PC-3 (cell line): ENCODE measurements at regions not wholly inside any gene's neighbourhood (a gene's known extent, or its start where the extent isn't known, plus 50 kb on each side); places are given as distances from the start of the nearest gene placed in this dataset.

Experiments used
- ATAC-seq: fragments of 200-7000 bp; cut with Tn5 transposase; 2 replicates; pipeline ENCODE4 v1.9.1; 2020; ENCODE audit warnings: mild to moderate bottlenecking, moderate library complexity
- BruUV-seq: library from RNA; stranded (reverse); fragments of 400-500 nt; replicated peaks from 2 replicates; lab custom pipeline; 2021; lab: Mats Ljungman, UMichigan
- CTCF ChIA-PET: fragments of 300-600 bp; sonication (Branson Sonifier 250); formaldehyde crosslinking; loops from one replicate; lab custom pipeline; 2022; ENCODE audit warnings: antibody characterized with exemption; lab: Charles Lee
- POLR2A ChIA-PET: fragments of 300-600 bp; sonication (Branson Sonifier 250); formaldehyde crosslinking; loops from one replicate; lab custom pipeline; 2022; ENCODE audit warnings: antibody characterized with exemption; ENCODE audit not compliant: unreplicated experiment; lab: Charles Lee
- DNase-seq: peaks from one replicate; pipeline ENCODE4 v3.0.0-alpha.2; 2015
- H2AFZ ChIP-seq: fragments of 300-600 bp; sonication (generic); 2 replicates; pipeline ENCODE4 v1.6.0; 2016; ENCODE audit warnings: antibody characterized with exemption, low read length
- H3F3A ChIP-seq: fragments of 300-600 bp; sonication (generic); one replicate; pipeline ENCODE4 v1.6.0; 2017; ENCODE audit warnings: antibody characterized with exemption, low read length, control low read depth, mild to moderate bottlenecking; ENCODE audit not compliant: unreplicated experiment
- H3K27ac ChIP-seq: fragments of 300-600 bp; sonication (generic); 2 replicates; pipeline ENCODE4 v1.5.1; 2016; ENCODE audit warnings: mild to moderate bottlenecking, low read length
- H3K27me3 ChIP-seq: fragments of 300-600 bp; sonication (generic); 2 replicates; pipeline ENCODE4 v1.6.1; 2016; ENCODE audit warnings: low read length, mixed read lengths
- H3K36me3 ChIP-seq: fragments of 300-600 bp; sonication (generic); 2 replicates; pipeline ENCODE4 v1.6.1; 2016; ENCODE audit warnings: low read depth, mixed run types, low read length, mixed read lengths
- H3K4me1 ChIP-seq: fragments of 300-600 bp; sonication (generic); 2 replicates; pipeline ENCODE4 v1.5.1; 2016; ENCODE audit warnings: low read length; ENCODE audit not compliant: insufficient read depth
- H3K4me2 ChIP-seq: fragments of 300-600 bp; sonication (generic); 2 replicates; pipeline ENCODE4 v1.6.0; 2016; ENCODE audit warnings: low read length
- H3K4me3 ChIP-seq: fragments of 300-600 bp; sonication (generic); 2 replicates; pipeline ENCODE4 v1.5.1; 2016; ENCODE audit warnings: mild to moderate bottlenecking, low read length, mixed read lengths
- H3K79me2 ChIP-seq: fragments of 300-600 bp; sonication (generic); 2 replicates; pipeline ENCODE4 v1.6.1; 2017; ENCODE audit warnings: low read length, mixed read lengths
- H3K9ac ChIP-seq: fragments of 300-600 bp; sonication (generic); 2 replicates; pipeline ENCODE4 v1.6.0; 2016; ENCODE audit warnings: mild to moderate bottlenecking, low read length
- H3K9me2 ChIP-seq: fragments of 300-600 bp; sonication (generic); replicated peaks from 2 replicates; pipeline ENCODE4 v1.6.1; 2016; ENCODE audit warnings: mixed run types, low read length, mixed read lengths
- H3K9me3 ChIP-seq: fragments of 300-600 bp; sonication (generic); 2 replicates; pipeline ENCODE4 v1.6.1; 2016; ENCODE audit warnings: low read length, mixed read lengths
- H4K20me1 ChIP-seq: fragments of 300-600 bp; sonication (generic); 2 replicates; pipeline ENCODE4 v1.6.1; 2016; ENCODE audit warnings: low read length, mixed read lengths
- CTCF ChIP-seq: fragments of 300-600 bp; sonication (generic); conservative IDR thresholded peaks from 2 replicates; pipeline ENCODE4 v1.5.1; 2017; ENCODE audit warnings: antibody characterized with exemption, low read depth, mild to moderate bottlenecking, low read length
- EZH2 ChIP-seq: fragments of 300-600 bp; sonication (generic); IDR thresholded peaks from one replicate; pipeline ENCODE4 v1.6.1; 2017; ENCODE audit warnings: antibody characterized with exemption, mild to moderate bottlenecking, low read length; ENCODE audit not compliant: unreplicated experiment
- EZH2phosphoT487 ChIP-seq: fragments of 300-600 bp; sonication (generic); IDR thresholded peaks from 2 replicates; pipeline ENCODE4 v1.6.1; 2018; ENCODE audit warnings: mild to moderate bottlenecking, antibody characterized with exemption, low read length, borderline replicate concordance
- intact Hi-C: fragments of 100-400 bp; cut with micrococcal nuclease; formaldehyde crosslinking; loops from 2 replicates; pipeline ENCODE4 v1.9.0; 2023

GRCh38 chr4:138078751-138079520, 163.2 kb downstream of the SLC7A11 start:
- Histone ChIP-seq H3K27ac (no peak overlapping the region), H2AFZ (no peak overlapping the region), H4K20me1 (no peaks in the 10 kb centered on the region), H3K9me3 (no peaks in the 10 kb centered on the region), H3K9ac (no peak overlapping the region), H3K36me3 (no peaks in the 10 kb centered on the region), H3K27me3 (no peaks in the 10 kb centered on the region), H3K79me2 (no peaks in the 10 kb centered on the region), H3K4me3 (no peak overlapping the region), H3K9me2 (no peaks in the 10 kb centered on the region), H3F3A (no peaks in the 10 kb centered on the region), H3K4me2 (no peak overlapping the region), H3K4me1 (no peaks in the 10 kb centered on the region)
- intact Hi-C loops = no loop called here
- ChIA-PET POLR2A (no interaction called here), CTCF (no interaction called here)
- no TSS peak for BruUV-seq
- no peak for ATAC-seq
- DNase-seq = no peak
- TF ChIP-seq CTCF (no peak), EZH2 (no peak), EZH2phosphoT487 (no peak)

- ATAC-seq = no peak
- Histone ChIP-seq H3K9me2 (no peaks in the 10 kb centered on the region), H3K4me2 (no peak overlapping the region), H3K27ac (no peak overlapping the region), H3K27me3 (no peaks in the 10 kb centered on the region), H3K36me3 (no peaks in the 10 kb centered on the region), H3K79me2 (no peaks in the 10 kb centered on the region), H3K4me3 (no peak overlapping the region), H3F3A (no peaks in the 10 kb centered on the region), H3K4me1 (no peaks in the 10 kb centered on the region), H4K20me1 (no peaks in the 10 kb centered on the region), H2AFZ (no peak overlapping the region), H3K9ac (no peak overlapping the region), H3K9me3 (no peaks in the 10 kb centered on the region)
- intact Hi-C loops = no loop called here
- no peak for TF ChIP-seq EZH2phosphoT487
- TF ChIP-seq CTCF = no peak
- no peak for TF ChIP-seq EZH2
- no peak for DNase-seq
- BruUV-seq = no TSS peak
- POLR2A ChIA-PET = interaction anchor here (0.6 kb wide), 1 partner anchor 1444 kb away, joined by 3 read pairs; no protein-coding TSS in a partner anchor
- CTCF ChIA-PET = no interaction called here
These were observed 163.9 kb downstream of the SLC7A11 start for GRCh38 chr4:138078253-138078652.

GRCh38 chr4:138076561-138076960, 165.6 kb downstream of the SLC7A11 start:
- ChIA-PET POLR2A (no interaction called here), CTCF (no interaction called here)
- no peaks in the 10 kb centered on the region for H3K4me1 ChIP-seq
- H3K9ac ChIP-seq = no peak overlapping the region
- H3F3A ChIP-seq = no peaks in the 10 kb centered on the region
- H3K4me2 ChIP-seq = no peak overlapping the region
- no peaks in the 10 kb centered on the region for H3K79me2 ChIP-seq
- no peak overlapping the region for H3K4me3 ChIP-seq
- intact Hi-C loops = no loop called here
- H2AFZ ChIP-seq = no peak overlapping the region
- no TSS peak for BruUV-seq
- H3K27me3 ChIP-seq = no peaks in the 10 kb centered on the region
- no peaks in the 10 kb centered on the region for H4K20me1 ChIP-seq
- TF ChIP-seq EZH2 = no peak
- no peaks in the 10 kb centered on the region for H3K36me3 ChIP-seq
- H3K9me3 ChIP-seq = no peaks in the 10 kb centered on the region
- ATAC-seq = no peak
- H3K9me2 ChIP-seq = no peaks in the 10 kb centered on the region
- no peak overlapping the region for H3K27ac ChIP-seq
- no peak for DNase-seq
